ENCODE measurements at regions not wholly inside any gene's neighbourhood (a gene's known extent, or its start where the extent isn't known, plus 50 kb on each side); places are given as distances from the start of the nearest gene placed in this dataset.
A peak's percentile ranks its signal among the peaks of the same experiment; 100 is the strongest.

DNA sequence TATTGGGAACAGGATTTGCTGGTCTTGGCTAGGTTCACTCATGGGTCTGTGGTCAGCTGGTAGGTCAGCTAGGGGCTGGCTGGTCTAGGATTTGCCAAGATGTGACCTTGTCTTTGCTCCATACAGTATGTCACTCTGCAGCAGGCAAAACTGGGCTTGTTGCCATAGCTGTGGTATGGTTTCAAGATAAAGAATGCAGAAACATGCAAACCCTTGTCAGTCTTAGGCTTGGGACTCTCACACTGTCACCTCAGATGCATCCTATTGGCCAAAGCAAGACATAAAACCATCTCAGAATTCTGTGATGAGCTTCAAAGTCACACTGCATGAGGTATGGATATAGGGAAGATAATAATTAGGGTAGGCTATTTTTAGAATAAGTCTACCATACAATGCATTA is 66.6 kb upstream of the TBC1D5 start (continued):
- TF ChIP-seq, protein P1, sequence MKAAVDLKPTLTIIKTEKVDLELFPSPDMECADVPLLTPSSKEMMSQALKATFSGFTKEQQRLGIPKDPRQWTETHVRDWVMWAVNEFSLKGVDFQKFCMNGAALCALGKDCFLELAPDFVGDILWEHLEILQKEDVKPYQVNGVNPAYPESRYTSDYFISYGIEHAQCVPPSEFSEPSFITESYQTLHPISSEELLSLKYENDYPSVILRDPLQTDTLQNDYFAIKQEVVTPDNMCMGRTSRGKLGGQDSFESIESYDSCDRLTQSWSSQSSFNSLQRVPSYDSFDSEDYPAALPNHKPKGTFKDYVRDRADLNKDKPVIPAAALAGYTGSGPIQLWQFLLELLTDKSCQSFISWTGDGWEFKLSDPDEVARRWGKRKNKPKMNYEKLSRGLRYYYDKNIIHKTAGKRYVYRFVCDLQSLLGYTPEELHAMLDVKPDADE (IDR thresholded peaks at IDR 0.05) = no peak
- TF ChIP-seq, protein P2, sequence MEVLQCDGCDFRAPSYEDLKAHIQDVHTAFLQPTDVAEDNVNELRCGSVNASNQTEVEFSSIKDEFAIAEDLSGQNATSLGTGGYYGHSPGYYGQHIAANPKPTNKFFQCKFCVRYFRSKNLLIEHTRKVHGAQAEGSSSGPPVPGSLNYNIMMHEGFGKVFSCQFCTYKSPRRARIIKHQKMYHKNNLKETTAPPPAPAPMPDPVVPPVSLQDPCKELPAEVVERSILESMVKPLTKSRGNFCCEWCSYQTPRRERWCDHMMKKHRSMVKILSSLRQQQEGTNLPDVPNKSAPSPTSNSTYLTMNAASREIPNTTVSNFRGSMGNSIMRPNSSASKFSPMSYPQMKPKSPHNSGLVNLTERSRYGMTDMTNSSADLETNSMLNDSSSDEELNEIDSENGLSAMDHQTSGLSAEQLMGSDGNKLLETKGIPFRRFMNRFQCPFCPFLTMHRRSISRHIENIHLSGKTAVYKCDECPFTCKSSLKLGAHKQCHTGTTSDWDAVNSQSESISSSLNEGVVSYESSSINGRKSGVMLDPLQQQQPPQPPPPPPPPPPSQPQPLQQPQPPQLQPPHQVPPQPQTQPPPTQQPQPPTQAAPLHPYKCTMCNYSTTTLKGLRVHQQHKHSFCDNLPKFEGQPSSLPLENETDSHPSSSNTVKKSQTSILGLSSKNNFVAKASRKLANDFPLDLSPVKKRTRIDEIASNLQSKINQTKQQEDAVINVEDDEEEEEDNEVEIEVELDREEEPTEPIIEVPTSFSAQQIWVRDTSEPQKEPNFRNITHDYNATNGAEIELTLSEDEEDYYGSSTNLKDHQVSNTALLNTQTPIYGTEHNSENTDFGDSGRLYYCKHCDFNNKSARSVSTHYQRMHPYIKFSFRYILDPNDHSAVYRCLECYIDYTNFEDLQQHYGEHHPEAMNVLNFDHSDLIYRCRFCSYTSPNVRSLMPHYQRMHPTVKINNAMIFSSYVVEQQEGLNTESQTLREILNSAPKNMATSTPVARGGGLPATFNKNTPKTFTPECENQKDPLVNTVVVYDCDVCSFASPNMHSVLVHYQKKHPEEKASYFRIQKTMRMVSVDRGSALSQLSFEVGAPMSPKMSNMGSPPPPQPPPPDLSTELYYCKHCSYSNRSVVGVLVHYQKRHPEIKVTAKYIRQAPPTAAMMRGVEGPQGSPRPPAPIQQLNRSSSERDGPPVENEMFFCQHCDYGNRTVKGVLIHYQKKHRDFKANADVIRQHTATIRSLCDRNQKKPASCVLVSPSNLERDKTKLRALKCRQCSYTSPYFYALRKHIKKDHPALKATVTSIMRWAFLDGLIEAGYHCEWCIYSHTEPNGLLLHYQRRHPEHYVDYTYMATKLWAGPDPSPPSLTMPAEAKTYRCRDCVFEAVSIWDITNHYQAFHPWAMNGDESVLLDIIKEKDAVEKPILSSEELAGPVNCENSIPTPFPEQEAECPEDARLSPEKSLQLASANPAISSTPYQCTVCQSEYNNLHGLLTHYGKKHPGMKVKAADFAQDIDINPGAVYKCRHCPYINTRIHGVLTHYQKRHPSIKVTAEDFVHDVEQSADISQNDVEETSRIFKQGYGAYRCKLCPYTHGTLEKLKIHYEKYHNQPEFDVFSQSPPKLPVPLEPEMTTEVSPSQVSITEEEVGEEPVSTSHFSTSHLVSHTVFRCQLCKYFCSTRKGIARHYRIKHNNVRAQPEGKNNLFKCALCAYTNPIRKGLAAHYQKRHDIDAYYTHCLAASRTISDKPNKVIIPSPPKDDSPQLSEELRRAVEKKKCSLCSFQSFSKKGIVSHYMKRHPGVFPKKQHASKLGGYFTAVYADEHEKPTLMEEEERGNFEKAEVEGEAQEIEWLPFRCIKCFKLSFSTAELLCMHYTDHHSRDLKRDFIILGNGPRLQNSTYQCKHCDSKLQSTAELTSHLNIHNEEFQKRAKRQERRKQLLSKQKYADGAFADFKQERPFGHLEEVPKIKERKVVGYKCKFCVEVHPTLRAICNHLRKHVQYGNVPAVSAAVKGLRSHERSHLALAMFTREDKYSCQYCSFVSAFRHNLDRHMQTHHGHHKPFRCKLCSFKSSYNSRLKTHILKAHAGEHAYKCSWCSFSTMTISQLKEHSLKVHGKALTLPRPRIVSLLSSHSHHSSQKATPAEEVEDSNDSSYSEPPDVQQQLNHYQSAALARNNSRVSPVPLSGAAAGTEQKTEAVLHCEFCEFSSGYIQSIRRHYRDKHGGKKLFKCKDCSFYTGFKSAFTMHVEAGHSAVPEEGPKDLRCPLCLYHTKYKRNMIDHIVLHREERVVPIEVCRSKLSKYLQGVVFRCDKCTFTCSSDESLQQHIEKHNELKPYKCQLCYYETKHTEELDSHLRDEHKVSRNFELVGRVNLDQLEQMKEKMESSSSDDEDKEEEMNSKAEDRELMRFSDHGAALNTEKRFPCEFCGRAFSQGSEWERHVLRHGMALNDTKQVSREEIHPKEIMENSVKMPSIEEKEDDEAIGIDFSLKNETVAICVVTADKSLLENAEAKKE (CRISPR knock-in tag; IDR thresholded peaks at IDR 0.05) = no peak
- TF ChIP-seq NANOG (IDR thresholded peaks at IDR 0.05; ENCODE audit: borderline replicate concordance) = no peak

DNA sequence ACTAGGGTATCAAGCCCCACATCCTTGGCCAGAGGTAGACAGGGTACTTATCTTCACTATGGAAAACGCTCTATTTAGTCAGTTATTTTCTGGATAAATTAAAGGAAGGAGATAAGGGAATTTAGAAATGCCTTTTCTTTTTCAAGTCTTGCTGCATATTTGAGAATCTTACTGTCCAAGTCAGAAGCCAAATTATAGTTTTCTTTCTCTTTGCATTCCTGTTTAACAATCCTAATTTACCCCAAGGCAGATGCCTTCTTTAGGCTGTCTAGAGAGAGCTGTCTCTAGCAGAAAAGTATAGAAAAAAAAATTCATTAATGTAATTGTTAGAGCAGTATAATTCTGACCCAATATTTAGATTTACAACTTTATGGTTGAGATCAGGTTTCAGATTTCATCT is 64.4 kb upstream of the TBC1D5 start:
- no peak overlapping the region for H3K4me2 ChIP-seq
- H3K4me1 ChIP-seq (ENCODE audit: insufficient read depth) = no peaks in the 10 kb centered on the region
- peak overlapping the region; percentile 61; the same call in 1 of the 2 replicates for H2AFZ ChIP-seq
- no peak overlapping the region for H3K4me3 ChIP-seq
- DNase-seq (ENCODE audit: low spot score) = no peak
- no peaks in the 10 kb centered on the region for H3F3A ChIP-seq (replicated peaks; ENCODE audit: low read depth)
- Mint-ChIP-seq H3K4me3 (no peak overlapping the region), H3K4me1 (peaks cover 5% of the 10 kb centered on the region; the same call in 2 of the 3 replicates), H3K27ac (no peak overlapping the region), H3K36me3 (ENCODE audit: low read depth) (no peaks in the 10 kb centered on the region), H3K27me3 (ENCODE audit: insufficient read depth, low read depth, poor library complexity) (no peaks in the 10 kb centered on the region), H3K9me3 (no peaks in the 10 kb centered on the region)
- TF ChIP-seq, protein P3, sequence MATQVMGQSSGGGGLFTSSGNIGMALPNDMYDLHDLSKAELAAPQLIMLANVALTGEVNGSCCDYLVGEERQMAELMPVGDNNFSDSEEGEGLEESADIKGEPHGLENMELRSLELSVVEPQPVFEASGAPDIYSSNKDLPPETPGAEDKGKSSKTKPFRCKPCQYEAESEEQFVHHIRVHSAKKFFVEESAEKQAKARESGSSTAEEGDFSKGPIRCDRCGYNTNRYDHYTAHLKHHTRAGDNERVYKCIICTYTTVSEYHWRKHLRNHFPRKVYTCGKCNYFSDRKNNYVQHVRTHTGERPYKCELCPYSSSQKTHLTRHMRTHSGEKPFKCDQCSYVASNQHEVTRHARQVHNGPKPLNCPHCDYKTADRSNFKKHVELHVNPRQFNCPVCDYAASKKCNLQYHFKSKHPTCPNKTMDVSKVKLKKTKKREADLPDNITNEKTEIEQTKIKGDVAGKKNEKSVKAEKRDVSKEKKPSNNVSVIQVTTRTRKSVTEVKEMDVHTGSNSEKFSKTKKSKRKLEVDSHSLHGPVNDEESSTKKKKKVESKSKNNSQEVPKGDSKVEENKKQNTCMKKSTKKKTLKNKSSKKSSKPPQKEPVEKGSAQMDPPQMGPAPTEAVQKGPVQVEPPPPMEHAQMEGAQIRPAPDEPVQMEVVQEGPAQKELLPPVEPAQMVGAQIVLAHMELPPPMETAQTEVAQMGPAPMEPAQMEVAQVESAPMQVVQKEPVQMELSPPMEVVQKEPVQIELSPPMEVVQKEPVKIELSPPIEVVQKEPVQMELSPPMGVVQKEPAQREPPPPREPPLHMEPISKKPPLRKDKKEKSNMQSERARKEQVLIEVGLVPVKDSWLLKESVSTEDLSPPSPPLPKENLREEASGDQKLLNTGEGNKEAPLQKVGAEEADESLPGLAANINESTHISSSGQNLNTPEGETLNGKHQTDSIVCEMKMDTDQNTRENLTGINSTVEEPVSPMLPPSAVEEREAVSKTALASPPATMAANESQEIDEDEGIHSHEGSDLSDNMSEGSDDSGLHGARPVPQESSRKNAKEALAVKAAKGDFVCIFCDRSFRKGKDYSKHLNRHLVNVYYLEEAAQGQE (IDR thresholded peaks at IDR 0.05; ENCODE audit: unreplicated experiment) = no peak
- TF ChIP-seq POLR2AphosphoS5 (IDR thresholded peaks at IDR 0.05; ENCODE audit: low read depth) = no peak
- no peaks in the 10 kb centered on the region for H3K79me2 ChIP-seq (replicated peaks; ENCODE audit: insufficient read depth)
- no peaks in the 10 kb centered on the region for H3K27me3 ChIP-seq (ENCODE audit: insufficient read depth)
- no peaks in the 10 kb centered on the region for H3K9me2 ChIP-seq (ENCODE audit: insufficient read depth)
- no peaks in the 10 kb centered on the region for H4K20me1 ChIP-seq (replicated peaks; ENCODE audit: insufficient read depth)
- ATAC-seq = no peak
- H3K36me3 ChIP-seq (ENCODE audit: insufficient read depth) = no peaks in the 10 kb centered on the region
- H3K27ac ChIP-seq (ENCODE audit: low read depth) = no peak overlapping the region
